ENCODE measurements at regions not wholly inside any gene's neighbourhood (a gene's known extent, or its start where the extent isn't known, plus 50 kb on each side); places are given as distances from the start of the nearest gene placed in this dataset.

DNA sequence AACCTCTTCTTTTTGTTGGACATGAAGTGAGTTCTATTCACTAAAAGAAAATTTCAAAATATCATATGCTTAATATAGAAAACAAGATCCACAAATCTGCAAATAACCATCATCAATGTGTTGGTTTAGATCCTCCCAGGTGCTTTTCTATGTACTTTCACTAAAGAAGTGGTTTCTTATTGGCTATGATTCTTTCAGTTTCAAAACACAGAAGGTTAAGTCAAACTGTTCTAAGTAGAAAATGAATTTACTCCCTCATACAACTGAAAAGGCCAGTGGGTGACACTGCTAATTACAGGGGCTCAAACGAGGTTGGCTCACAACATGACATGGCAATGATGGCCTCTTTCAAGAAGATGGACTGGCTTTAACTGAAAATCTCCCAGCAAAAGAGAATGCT, 111.7 kb downstream of the GALR1 start:
- no peak for ATAC-seq
- TF ChIP-seq SNAI2 (CRISPR knock-in tag; IDR thresholded peaks at IDR 0.05) (no peak), ZNF565 (CRISPR knock-in tag; conservative IDR thresholded peaks at IDR 0.05; ENCODE audit: low read depth) (no peak), TCF4 (CRISPR knock-in tag; IDR thresholded peaks at IDR 0.05; ENCODE audit: borderline replicate concordance) (no peak), ZFP3 (CRISPR knock-in tag; IDR thresholded peaks at IDR 0.05) (no peak), CREB5 (CRISPR knock-in tag; IDR thresholded peaks at IDR 0.05; ENCODE audit: low read depth) (no peak), GLIS3 (CRISPR knock-in tag; IDR thresholded peaks at IDR 0.05) (no peak), PPARA (CRISPR knock-in tag; IDR thresholded peaks at IDR 0.05; ENCODE audit: borderline replicate concordance) (no peak), ARNTL (CRISPR knock-in tag; IDR thresholded peaks at IDR 0.05; ENCODE audit: borderline replicate concordance, low read depth) (no peak)
- TF ChIP-seq, protein P1, sequence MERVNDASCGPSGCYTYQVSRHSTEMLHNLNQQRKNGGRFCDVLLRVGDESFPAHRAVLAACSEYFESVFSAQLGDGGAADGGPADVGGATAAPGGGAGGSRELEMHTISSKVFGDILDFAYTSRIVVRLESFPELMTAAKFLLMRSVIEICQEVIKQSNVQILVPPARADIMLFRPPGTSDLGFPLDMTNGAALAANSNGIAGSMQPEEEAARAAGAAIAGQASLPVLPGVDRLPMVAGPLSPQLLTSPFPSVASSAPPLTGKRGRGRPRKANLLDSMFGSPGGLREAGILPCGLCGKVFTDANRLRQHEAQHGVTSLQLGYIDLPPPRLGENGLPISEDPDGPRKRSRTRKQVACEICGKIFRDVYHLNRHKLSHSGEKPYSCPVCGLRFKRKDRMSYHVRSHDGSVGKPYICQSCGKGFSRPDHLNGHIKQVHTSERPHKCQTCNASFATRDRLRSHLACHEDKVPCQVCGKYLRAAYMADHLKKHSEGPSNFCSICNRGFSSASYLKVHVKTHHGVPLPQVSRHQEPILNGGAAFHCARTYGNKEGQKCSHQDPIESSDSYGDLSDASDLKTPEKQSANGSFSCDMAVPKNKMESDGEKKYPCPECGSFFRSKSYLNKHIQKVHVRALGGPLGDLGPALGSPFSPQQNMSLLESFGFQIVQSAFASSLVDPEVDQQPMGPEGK (CRISPR knock-in tag; IDR thresholded peaks at IDR 0.05; ENCODE audit: borderline replicate concordance): no peak
- TF ChIP-seq, protein P2, sequence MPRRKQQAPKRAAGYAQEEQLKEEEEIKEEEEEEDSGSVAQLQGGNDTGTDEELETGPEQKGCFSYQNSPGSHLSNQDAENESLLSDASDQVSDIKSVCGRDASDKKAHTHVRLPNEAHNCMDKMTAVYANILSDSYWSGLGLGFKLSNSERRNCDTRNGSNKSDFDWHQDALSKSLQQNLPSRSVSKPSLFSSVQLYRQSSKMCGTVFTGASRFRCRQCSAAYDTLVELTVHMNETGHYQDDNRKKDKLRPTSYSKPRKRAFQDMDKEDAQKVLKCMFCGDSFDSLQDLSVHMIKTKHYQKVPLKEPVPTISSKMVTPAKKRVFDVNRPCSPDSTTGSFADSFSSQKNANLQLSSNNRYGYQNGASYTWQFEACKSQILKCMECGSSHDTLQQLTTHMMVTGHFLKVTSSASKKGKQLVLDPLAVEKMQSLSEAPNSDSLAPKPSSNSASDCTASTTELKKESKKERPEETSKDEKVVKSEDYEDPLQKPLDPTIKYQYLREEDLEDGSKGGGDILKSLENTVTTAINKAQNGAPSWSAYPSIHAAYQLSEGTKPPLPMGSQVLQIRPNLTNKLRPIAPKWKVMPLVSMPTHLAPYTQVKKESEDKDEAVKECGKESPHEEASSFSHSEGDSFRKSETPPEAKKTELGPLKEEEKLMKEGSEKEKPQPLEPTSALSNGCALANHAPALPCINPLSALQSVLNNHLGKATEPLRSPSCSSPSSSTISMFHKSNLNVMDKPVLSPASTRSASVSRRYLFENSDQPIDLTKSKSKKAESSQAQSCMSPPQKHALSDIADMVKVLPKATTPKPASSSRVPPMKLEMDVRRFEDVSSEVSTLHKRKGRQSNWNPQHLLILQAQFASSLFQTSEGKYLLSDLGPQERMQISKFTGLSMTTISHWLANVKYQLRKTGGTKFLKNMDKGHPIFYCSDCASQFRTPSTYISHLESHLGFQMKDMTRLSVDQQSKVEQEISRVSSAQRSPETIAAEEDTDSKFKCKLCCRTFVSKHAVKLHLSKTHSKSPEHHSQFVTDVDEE (CRISPR knock-in tag; IDR thresholded peaks at IDR 0.05): no peak

- no peak for ATAC-seq
- TF ChIP-seq, protein P2 (CRISPR knock-in tag; IDR thresholded peaks at IDR 0.05): no peak
- no peak for TF ChIP-seq ISL1 (CRISPR knock-in tag; IDR thresholded peaks at IDR 0.05)
- TF ChIP-seq PPARA (CRISPR knock-in tag; IDR thresholded peaks at IDR 0.05; ENCODE audit: borderline replicate concordance): no peak
- TF ChIP-seq, protein P1 (CRISPR knock-in tag; IDR thresholded peaks at IDR 0.05; ENCODE audit: borderline replicate concordance): no peak
- no peak for TF ChIP-seq ZC3H10 (CRISPR knock-in tag; IDR thresholded peaks at IDR 0.05)
- no peak for TF ChIP-seq OSR1 (CRISPR knock-in tag; IDR thresholded peaks at IDR 0.05)
These were observed 116.0 kb downstream of the GALR1 start for GRCh38 chr18:77365667-77366066.

GRCh38 chr18:77366067-77366719, 116.5 kb downstream of the GALR1 start:
- no peak for ATAC-seq
- TF ChIP-seq, protein P2 (CRISPR knock-in tag; IDR thresholded peaks at IDR 0.05): no peak
- no peak for TF ChIP-seq ZC3H10 (CRISPR knock-in tag; IDR thresholded peaks at IDR 0.05)
- TF ChIP-seq ZFP3 (CRISPR knock-in tag; IDR thresholded peaks at IDR 0.05): no peak
- no peak for TF ChIP-seq ISL1 (CRISPR knock-in tag; IDR thresholded peaks at IDR 0.05)
- TF ChIP-seq ZNF70 (CRISPR knock-in tag; IDR thresholded peaks at IDR 0.05): no peak
- no peak for TF ChIP-seq TCF4 (CRISPR knock-in tag; IDR thresholded peaks at IDR 0.05; ENCODE audit: borderline replicate concordance)
- TF ChIP-seq CREB5 (CRISPR knock-in tag; IDR thresholded peaks at IDR 0.05; ENCODE audit: low read depth): no peak
- no peak for TF ChIP-seq ZNF565 (CRISPR knock-in tag; conservative IDR thresholded peaks at IDR 0.05; ENCODE audit: low read depth)
- TF ChIP-seq GLIS3 (CRISPR knock-in tag; IDR thresholded peaks at IDR 0.05): no peak
- TF ChIP-seq TOX (CRISPR knock-in tag; IDR thresholded peaks at IDR 0.05; ENCODE audit: borderline replicate concordance): no peak
- no peak for TF ChIP-seq RARB (CRISPR knock-in tag; IDR thresholded peaks at IDR 0.05)
- TF ChIP-seq SNAI2 (CRISPR knock-in tag; IDR thresholded peaks at IDR 0.05): no peak
- TF ChIP-seq PPARA (CRISPR knock-in tag; IDR thresholded peaks at IDR 0.05; ENCODE audit: borderline replicate concordance): no peak
- no peak for TF ChIP-seq CSRNP3 (CRISPR knock-in tag; IDR thresholded peaks at IDR 0.05)
